ENCODE measurements at regions not wholly inside any gene's neighbourhood (a gene's known extent, or its start where the extent isn't known, plus 50 kb on each side); places are given as distances from the start of the nearest gene placed in this dataset.

DNA sequence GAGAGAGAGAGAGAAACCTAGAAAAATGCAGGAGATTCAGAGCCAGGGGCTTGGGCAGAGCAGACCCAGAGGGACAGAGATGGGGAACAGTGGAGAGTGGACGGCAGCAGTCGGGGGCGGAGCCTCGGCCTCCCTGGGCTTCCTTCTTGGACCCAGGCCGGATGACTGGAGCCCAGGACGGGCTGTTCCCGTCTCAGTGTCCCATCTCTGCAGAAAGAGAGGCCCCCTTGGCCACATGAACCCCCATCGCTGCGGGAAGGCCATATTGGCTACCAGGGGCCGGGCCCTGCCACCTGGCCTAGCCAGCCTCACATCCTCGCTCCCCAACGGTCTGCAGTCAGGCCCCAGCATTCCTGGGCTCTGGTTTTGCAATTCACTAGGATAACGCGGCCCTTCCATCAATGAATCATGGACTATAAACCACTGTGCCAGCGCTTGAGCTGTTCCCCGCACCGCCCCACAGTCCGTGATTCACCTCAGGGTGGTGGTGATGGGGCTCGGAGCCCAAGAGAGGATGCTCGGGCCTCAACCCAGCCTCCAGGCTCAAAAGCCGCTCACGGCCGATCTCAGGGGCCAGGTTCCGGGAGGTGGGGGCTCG, 116.5 kb downstream of the RFLNA start:
- Mint-ChIP-seq H3K27me3 (ENCODE audit: insufficient read depth, unreplicated experiment) (no peaks in the 10 kb centered on the region), H3K9me3 (ENCODE audit: unreplicated experiment) (no peaks in the 10 kb centered on the region), H3K36me3 (ENCODE audit: insufficient read depth, unreplicated experiment) (peaks cover 50% of the 10 kb centered on the region), H3K4me1 (ENCODE audit: low read depth, unreplicated experiment) (no peaks in the 10 kb centered on the region), H3K27ac (ENCODE audit: unreplicated experiment) (no peak overlapping the region), H3K4me3 (ENCODE audit: unreplicated experiment) (no peak overlapping the region)
- CTCF ChIA-PET, result no interaction called here
- TF ChIP-seq, protein P1, sequence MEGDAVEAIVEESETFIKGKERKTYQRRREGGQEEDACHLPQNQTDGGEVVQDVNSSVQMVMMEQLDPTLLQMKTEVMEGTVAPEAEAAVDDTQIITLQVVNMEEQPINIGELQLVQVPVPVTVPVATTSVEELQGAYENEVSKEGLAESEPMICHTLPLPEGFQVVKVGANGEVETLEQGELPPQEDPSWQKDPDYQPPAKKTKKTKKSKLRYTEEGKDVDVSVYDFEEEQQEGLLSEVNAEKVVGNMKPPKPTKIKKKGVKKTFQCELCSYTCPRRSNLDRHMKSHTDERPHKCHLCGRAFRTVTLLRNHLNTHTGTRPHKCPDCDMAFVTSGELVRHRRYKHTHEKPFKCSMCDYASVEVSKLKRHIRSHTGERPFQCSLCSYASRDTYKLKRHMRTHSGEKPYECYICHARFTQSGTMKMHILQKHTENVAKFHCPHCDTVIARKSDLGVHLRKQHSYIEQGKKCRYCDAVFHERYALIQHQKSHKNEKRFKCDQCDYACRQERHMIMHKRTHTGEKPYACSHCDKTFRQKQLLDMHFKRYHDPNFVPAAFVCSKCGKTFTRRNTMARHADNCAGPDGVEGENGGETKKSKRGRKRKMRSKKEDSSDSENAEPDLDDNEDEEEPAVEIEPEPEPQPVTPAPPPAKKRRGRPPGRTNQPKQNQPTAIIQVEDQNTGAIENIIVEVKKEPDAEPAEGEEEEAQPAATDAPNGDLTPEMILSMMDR (IDR thresholded peaks at IDR 0.05; ENCODE audit: insufficient read depth in 1 of 2, low read depth in 1 of 2, low read length in 1 of 2, severe bottlenecking in 1 of 2, unreplicated experiment in 1 of 2), result no peak
- no TSS peak for BruUV-seq (replicated peaks)
- Histone ChIP-seq H3K4me1 (no peaks in the 10 kb centered on the region), H3K36me3 (ENCODE audit: control insufficient read depth, insufficient read depth, low read length) (no peaks in the 10 kb centered on the region; the same call in 1 of the 2 replicates), H3K4me3 (ENCODE audit: low read depth, low read length) (no peak overlapping the region), H3K9me3 (no peaks in the 10 kb centered on the region), H3K27me3 (replicated peaks; ENCODE audit: control insufficient read depth, insufficient read depth, low read length) (no peaks in the 10 kb centered on the region)
- POLR2A ChIA-PET, result interaction anchor here (0.5 kb wide), 1 partner anchor 223 kb away, joined by 6 read pairs; no protein-coding TSS in a partner anchor
- intact Hi-C loops (cut with micrococcal nuclease; ENCODE audit: unreplicated experiment), result no loop called here
- no peak for DNase-seq

DNA sequence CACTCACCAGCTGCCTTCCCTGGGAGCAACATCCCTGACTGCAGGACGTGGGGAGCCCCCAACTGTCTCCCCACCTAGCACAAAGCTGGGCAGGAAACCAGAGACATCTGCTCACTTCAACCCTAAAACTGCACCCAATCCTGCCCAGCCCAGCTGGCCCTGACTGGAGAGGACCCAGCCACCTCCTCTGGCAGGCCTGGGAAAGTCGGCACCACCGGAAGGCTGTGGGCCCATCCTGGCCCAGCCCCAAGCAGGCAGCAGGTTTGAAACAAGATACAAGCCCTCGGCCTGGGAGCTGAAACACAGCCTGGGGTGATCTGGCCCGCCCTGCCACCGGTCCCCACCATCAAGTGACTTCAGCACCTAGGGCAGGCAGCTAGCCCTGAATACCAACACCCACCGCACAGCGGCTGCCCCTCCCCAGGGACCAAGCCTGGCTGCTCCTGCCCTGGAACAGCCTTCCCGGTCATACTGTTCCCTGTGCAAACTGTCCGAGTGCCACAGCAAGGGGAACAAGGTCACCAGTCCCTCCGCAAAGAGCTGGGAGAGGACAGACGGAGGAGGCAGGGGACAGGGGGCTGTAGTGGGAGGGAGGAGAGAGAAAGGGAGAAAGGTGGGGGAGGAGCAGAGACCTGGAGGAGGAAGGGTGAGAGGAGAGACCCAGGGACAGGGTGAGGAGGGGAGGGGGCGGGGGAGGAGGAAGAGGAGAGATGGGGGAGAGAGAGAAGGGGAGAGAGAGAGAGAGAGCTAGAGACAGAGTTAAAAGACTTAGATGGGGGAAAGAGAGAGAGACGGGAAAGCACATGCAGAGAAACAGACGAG, 115.7 kb downstream of the RFLNA start:
- TF ChIP-seq, protein P1 (IDR thresholded peaks at IDR 0.05; ENCODE audit: insufficient read depth in 1 of 2, low read depth in 1 of 2, low read length in 1 of 2, severe bottlenecking in 1 of 2, unreplicated experiment in 1 of 2), result no peak
- Histone ChIP-seq H3K27me3 (replicated peaks; ENCODE audit: control insufficient read depth, insufficient read depth, low read length) (no peaks in the 10 kb centered on the region), H3K36me3 (ENCODE audit: control insufficient read depth, insufficient read depth, low read length) (no peaks in the 10 kb centered on the region; the same call in 1 of the 2 replicates), H3K4me1 (no peaks in the 10 kb centered on the region), H3K9me3 (no peaks in the 10 kb centered on the region), H3K4me3 (ENCODE audit: low read depth, low read length) (no peak overlapping the region)
- H3K27ac Mint-ChIP-seq (ENCODE audit: unreplicated experiment), result no peak overlapping the region
- no TSS peak for BruUV-seq (replicated peaks)
- no peaks in the 10 kb centered on the region for H3K4me1 Mint-ChIP-seq (ENCODE audit: low read depth, unreplicated experiment)
- intact Hi-C loops (cut with micrococcal nuclease; ENCODE audit: unreplicated experiment), result no loop called here
- POLR2A ChIA-PET, result interaction anchor here (0.5 kb wide), 1 partner anchor 222 kb away, joined by 6 read pairs; no protein-coding TSS in a partner anchor
- CTCF ChIA-PET, result no interaction called here
- H3K36me3 Mint-ChIP-seq (ENCODE audit: insufficient read depth, unreplicated experiment), result peaks cover 49% of the 10 kb centered on the region
- DNase-seq, result no peak
- H3K27me3 Mint-ChIP-seq (ENCODE audit: insufficient read depth, unreplicated experiment), result no peaks in the 10 kb centered on the region
- H3K9me3 Mint-ChIP-seq (ENCODE audit: unreplicated experiment), result no peaks in the 10 kb centered on the region
- H3K4me3 Mint-ChIP-seq (ENCODE audit: unreplicated experiment), result no peak overlapping the region

DNA sequence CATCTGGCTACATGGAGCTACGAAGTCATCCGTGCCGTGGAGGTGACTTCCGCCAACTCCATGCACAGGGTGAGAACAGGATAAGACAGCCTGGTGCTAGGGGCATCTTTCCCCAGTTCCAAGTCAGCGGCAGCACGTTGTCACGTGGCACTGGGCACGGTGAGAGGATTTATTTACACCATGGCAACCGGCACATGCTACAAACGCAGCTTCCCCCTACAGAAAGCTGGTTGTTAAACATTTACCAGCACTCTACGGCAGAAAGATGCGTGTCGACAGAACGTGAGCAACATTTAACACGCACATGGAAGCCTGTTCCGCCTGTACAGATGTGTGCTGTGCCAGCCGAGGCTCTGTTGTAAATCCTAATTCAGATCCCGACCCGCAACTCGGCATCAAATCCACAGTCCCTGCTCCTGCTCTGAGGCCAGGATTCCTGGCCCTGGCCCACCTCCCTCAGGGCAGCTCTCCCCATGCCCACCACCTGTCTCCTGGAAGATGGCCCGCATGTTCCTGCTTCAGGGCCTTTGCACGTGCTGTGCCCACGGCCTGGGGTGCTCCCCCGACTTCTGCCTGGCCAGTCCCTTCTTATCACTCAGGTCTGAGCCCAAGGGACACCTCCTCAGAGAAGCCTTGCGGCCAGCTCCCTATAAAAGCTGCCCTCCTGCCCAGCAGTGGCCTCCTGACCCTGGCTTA, 114.1 kb downstream of the RFLNA start:
- Mint-ChIP-seq H3K27me3 (ENCODE audit: insufficient read depth, unreplicated experiment) (no peaks in the 10 kb centered on the region), H3K4me3 (ENCODE audit: unreplicated experiment) (no peak overlapping the region), H3K36me3 (ENCODE audit: insufficient read depth, unreplicated experiment) (peaks cover 45% of the 10 kb centered on the region), H3K9me3 (ENCODE audit: unreplicated experiment) (no peaks in the 10 kb centered on the region), H3K4me1 (ENCODE audit: low read depth, unreplicated experiment) (no peaks in the 10 kb centered on the region), H3K27ac (ENCODE audit: unreplicated experiment) (no peak overlapping the region)
- Histone ChIP-seq H3K4me3 (ENCODE audit: low read depth, low read length) (no peak overlapping the region), H3K36me3 (ENCODE audit: control insufficient read depth, insufficient read depth, low read length) (no peaks in the 10 kb centered on the region; the same call in 1 of the 2 replicates), H3K27me3 (replicated peaks; ENCODE audit: control insufficient read depth, insufficient read depth, low read length) (no peaks in the 10 kb centered on the region), H3K4me1 (no peaks in the 10 kb centered on the region), H3K9me3 (no peaks in the 10 kb centered on the region)
- BruUV-seq (replicated peaks), result no TSS peak
- ChIA-PET CTCF (no interaction called here), POLR2A (no interaction called here)
- DNase-seq, result no peak
- intact Hi-C loops (cut with micrococcal nuclease; ENCODE audit: unreplicated experiment), result no loop called here
- TF ChIP-seq, protein P1 (IDR thresholded peaks at IDR 0.05; ENCODE audit: insufficient read depth in 1 of 2, low read depth in 1 of 2, low read length in 1 of 2, severe bottlenecking in 1 of 2, unreplicated experiment in 1 of 2), result no peak

Data from Caco-2 (cell line).